HG03045 (cell line): ENCODE measurements at regions not wholly inside any gene's neighbourhood (a gene's known extent, or its start where the extent isn't known, plus 50 kb on each side); places are given as distances from the start of the nearest gene placed in this dataset.

Experiments
- ATAC-seq: cut with Tn5 transposase; IDR thresholded peaks from one replicate; pipeline ENCODE4 v1.9.1; 2021; ENCODE audit warnings: mild to moderate bottlenecking, moderate library complexity; ENCODE audit not compliant: unreplicated experiment

GRCh38 chr17:72005332-72006163 lies 115.3 kb upstream of the SOX9 start:
- ATAC-seq = peak; percentile 48

GRCh38 chr17:72008236-72008876 lies 112.5 kb upstream of the SOX9 start:
- no peak for ATAC-seq

DNA sequence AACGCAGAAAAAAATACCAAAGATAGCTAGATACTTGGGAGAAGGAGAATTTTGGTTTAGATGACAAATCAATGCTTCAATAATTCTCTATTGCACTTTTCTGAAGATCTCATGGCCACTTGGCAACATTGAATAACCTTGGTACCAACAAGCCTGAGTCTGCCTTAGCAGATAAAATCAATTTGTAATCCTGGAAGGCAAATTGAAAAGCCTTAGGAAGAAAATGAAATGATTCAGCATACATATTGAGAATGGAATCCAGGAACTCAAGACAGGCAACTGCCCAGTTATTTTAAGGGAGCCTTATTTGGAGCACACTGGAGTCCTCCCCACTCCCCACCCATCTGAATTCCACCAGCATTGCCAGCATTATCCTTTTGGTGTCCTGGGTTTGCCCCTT lies 109.3 kb upstream of the SOX9 start:
- no peak for ATAC-seq

- no peak for ATAC-seq
These were observed 99.3 kb upstream of the SOX9 start for GRCh38 chr17:72021417-72022041.

DNA sequence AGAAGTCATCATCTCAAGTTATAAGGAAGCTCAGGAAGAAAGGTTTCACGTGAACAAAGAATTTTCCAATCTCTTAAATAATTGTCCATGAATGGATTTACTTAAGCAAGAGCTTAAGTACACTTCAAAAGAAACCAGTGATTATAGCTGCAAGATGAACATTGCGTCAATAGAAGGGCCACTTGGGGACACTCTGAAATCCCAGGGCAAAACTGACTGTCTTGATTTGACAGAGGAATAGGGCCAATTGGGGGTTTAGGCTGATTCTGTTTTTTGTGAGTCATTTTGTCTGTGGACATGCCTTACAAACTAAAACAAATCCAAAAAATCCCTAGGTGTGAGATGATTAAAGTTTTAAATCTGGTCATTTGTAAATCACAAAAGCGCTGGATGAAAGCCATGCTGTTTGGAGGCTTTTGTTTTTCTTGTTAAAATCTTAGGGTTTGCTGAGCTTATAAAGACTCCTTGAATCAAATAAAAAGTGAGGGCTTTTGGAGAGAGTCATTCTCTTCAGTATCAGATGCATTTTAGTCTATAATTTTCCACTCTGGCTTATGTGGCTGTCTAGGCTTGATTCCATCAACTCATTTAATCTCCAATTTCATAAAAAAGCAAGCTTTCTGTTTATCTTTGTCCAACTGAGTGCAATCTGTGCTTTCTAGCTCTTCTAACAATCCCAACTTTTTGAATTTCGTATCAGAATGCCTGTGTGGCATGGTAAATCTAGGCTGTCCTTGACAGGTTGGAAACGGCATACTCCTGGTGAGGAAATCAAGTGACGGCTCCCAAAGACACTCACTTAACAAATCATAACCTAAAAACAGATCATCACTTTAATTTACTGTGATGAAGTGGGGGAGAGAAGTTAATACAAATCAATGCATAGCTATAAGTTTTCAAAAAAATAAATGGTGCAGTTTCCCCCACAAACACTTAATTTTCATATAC lies 98.2 kb upstream of the SOX9 start:
- no peak for ATAC-seq

DNA sequence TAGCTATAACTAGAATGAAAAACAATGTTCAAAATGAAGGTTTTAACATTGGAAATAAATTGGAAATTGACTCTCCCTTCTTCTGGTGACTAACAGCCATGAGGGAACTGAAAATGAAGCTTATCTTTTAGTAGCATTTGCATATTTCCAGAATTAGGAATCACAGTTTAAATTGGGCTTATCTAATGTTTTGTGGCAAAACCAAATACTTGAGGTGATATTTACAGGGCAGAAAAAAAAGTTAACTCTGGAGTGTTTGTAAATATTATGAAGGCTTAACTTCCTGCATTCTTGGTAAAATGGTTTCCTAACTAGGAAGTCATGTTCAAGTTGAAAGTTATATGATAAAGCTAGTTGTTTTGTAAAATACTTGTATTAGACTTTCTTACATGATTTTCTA lies 96.4 kb upstream of the SOX9 start:
- ATAC-seq = no peak

- ATAC-seq = no peak
These were observed 95.7 kb upstream of the SOX9 start for GRCh38 chr17:72025113-72025512.

DNA sequence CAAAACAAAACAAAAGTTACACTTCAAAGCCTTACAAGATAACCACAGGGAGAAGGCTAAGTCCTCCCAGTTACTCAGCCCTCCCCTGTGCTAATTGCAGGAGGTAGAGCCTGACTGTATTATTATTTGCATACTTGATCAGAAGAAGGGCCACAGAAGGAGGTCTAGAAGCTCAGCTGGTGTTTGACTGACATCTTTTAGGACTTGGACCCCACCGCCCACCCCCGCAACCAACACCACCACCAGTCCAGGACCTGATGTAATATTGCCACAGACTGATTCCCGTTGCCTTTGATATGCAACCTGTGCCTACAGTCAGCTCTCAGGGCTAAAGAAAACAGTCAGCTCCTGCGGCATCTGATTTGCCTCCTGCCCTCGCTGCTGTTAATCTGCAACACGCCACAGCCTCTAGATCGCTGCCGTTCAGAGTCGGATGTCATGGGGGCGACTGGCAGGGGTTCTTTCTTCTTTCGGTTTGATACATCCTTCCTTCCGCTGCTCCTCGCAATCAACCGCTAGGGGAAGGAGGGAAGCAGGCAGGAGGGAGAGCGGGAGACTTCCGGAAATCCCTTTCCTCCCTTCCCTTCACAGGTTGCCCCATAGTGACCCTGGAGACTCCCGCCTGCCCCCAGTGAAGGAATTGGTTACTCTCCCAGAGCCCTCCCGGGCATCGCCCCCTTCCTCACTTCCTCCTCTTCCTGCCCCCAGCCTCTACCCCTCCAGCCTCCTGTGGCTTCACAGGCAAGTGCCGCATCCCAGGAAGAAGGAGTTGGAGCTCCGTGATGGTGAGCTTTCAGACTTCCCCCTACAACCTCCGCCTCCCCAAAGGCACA lies 90.5 kb upstream of the SOX9 start:
- ATAC-seq = peak; percentile 79

DNA sequence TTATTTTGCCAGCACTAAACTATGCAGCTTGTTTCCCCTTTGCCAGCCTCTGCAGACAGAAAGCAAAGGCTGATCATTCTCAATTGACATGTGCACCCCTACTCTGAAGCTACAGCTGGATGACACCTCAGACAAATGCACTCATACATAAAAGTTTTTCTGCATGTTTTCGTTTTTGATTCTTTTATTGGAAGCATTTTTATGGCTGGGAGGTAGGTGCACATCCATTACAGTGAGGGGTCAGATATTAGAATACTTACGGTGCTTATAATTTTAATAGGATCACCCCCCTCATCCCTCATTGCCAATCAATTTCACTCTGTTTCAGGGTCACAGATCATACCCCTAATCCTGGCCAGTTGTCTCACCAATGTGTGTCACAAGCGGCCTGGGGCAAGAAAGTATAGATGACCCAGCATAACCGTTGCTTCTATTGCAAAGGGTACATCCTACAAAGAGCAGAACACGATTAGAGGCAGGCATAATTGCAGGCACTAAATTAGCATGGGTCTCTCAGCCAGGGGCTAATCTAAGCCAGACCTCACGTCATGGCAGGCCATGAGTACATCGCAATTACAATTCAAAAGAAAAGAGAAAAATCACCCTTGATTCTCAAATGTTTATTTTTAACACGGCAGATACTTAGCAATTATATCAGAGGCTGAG lies 89.5 kb upstream of the SOX9 start:
- ATAC-seq = no peak

GRCh38 chr17:72033334-72033733 lies 87.5 kb upstream of the SOX9 start:
- no peak for ATAC-seq

DNA sequence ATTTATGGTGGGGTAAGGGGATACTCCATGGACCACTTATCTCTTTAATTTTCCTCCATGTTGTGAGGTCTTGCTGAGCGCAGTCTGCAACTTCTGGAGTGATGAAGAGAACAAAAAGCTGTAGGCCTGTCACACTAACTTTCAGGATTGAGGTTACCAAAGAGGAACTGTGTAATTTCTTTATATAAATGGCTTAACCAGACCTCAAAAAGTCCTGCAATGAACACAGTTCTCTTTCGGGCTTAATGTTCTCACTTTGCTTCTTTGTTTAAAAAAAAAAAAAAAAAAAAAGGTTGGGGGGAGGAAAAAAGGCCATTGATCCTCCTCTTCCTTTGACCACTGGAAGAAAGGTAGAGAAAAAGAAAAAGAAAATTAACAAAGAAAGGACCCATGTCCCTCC lies 86.8 kb upstream of the SOX9 start:
- ATAC-seq = no peak

- no peak for ATAC-seq
These were observed 82.4 kb upstream of the SOX9 start for GRCh38 chr17:72038427-72038826.

- ATAC-seq = no peak
These were observed 81.3 kb upstream of the SOX9 start for GRCh38 chr17:72039490-72039889.

- no peak for ATAC-seq
These were observed 74.6 kb upstream of the SOX9 start for GRCh38 chr17:72046178-72046577.

- ATAC-seq = no peak
These were observed 73.9 kb upstream of the SOX9 start for GRCh38 chr17:72046643-72047612.

DNA sequence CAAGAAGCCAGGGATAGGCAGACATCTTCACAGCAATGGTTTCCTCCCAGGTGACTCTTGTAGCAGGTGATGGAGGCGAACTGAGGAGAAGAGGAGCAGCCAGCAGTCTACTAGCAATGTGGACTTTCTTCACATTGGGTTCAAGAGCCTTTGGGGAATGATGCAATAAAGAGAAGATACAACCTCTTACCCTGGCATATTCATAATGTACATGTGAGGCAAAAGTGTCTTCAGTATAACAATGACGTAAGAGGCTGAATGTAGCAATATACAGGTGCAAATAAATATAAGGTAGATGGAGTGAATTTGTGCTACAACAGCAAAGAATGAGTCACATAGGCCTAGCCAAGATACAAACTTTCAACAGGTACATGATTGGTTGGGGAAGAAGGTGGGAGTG lies 70.9 kb upstream of the SOX9 start:
- ATAC-seq = no peak

GRCh38 chr17:72053036-72053435 lies 67.8 kb upstream of the SOX9 start:
- no peak for ATAC-seq

DNA sequence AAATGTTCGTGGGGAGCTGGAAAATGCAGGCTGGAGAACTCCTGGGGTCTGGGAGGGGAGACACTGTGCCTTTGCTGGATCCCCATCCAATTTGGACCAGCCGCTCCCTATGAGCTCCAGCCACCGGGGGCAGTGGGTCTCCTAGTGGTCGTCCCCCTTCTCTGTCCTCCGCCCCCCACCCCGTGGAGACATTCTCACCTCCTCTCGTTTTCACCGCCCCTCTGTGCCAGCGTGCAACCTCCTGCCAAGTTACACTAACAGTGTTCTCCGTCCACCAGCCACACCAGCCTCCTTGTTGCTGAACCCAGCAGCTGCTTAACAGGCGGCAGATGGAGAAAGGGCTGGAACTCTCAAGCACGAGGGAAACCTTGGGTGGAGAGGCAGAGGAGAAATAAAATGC lies 67.4 kb upstream of the SOX9 start:
- ATAC-seq = no peak
